BLaER1 (cell line): ENCODE measurements at regions not wholly inside any gene's neighbourhood (a gene's known extent, or its start where the extent isn't known, plus 50 kb on each side); places are given as distances from the start of the nearest gene placed in this dataset.

Experiments used
- H3K27ac ChIP-seq: shearing (Covaris generic); formaldehyde crosslinking; 2 replicates; pipeline ENCODE4 v1.8.1; 2022
- H3K27me3 ChIP-seq: shearing (Covaris generic); formaldehyde crosslinking; 2 replicates; pipeline ENCODE4 v1.8.1; 2022
- H3K36me3 ChIP-seq: shearing (Covaris generic); formaldehyde crosslinking; 2 replicates; pipeline ENCODE4 v1.8.1; 2022
- H3K4me1 ChIP-seq: shearing (Covaris generic); formaldehyde crosslinking; 2 replicates; pipeline ENCODE4 v1.8.1; 2022
- H3K4me2 ChIP-seq: shearing (Covaris generic); formaldehyde crosslinking; 2 replicates; pipeline ENCODE4 v1.8.1; 2022
- H3K4me3 ChIP-seq: shearing (Covaris generic); formaldehyde crosslinking; 2 replicates; pipeline ENCODE4 v1.8.1; 2022
- H3K9ac ChIP-seq: shearing (Covaris generic); formaldehyde crosslinking; 2 replicates; pipeline ENCODE4 v1.8.1; 2022
- H3K9me3 ChIP-seq: shearing (Covaris generic); formaldehyde crosslinking; 2 replicates; pipeline ENCODE4 v1.8.1; 2022
- H4K20me1 ChIP-seq: shearing (Covaris generic); formaldehyde crosslinking; 2 replicates; pipeline ENCODE4 v1.8.1; 2022
- Cebpa-rat ChIP-seq: shearing (Covaris generic); IDR thresholded peaks from 2 replicates; pipeline ENCODE4 v1.8.1; 2022

GRCh38 chr4:23015821-23016220 is 323.1 kb downstream of the GBA3 start:
- Histone ChIP-seq H3K4me2 (no peak overlapping the region), H3K9ac (no peak overlapping the region), H3K4me1 (no peaks in the 10 kb centered on the region), H4K20me1 (no peaks in the 10 kb centered on the region), H3K36me3 (no peaks in the 10 kb centered on the region), H3K9me3 (no peaks in the 10 kb centered on the region), H3K4me3 (no peak overlapping the region), H3K27me3 (no peaks in the 10 kb centered on the region), H3K27ac (no peak overlapping the region)
- TF ChIP-seq Cebpa-rat, result no peak

- H3K9me3 ChIP-seq, result peaks cover 11% of the 10 kb centered on the region
- H3K4me3 ChIP-seq, result no peak overlapping the region
- H3K9ac ChIP-seq, result no peak overlapping the region
- no peak overlapping the region for H3K27ac ChIP-seq
- no peaks in the 10 kb centered on the region for H3K4me1 ChIP-seq
- H3K36me3 ChIP-seq, result no peaks in the 10 kb centered on the region
- no peak overlapping the region for H3K4me2 ChIP-seq
- no peaks in the 10 kb centered on the region for H4K20me1 ChIP-seq
- no peak for TF ChIP-seq Cebpa-rat
- H3K27me3 ChIP-seq, result no peaks in the 10 kb centered on the region
These were observed 316.4 kb downstream of the GBA3 start for GRCh38 chr4:23009093-23009492.

- H3K27ac ChIP-seq, result no peak overlapping the region
- H3K4me1 ChIP-seq, result no peaks in the 10 kb centered on the region
- no peaks in the 10 kb centered on the region for H4K20me1 ChIP-seq
- no peak overlapping the region for H3K4me3 ChIP-seq
- H3K9ac ChIP-seq, result no peak overlapping the region
- no peak for TF ChIP-seq Cebpa-rat
- no peaks in the 10 kb centered on the region for H3K27me3 ChIP-seq
- H3K4me2 ChIP-seq, result no peak overlapping the region
- H3K9me3 ChIP-seq, result peaks cover 11% of the 10 kb centered on the region
- no peaks in the 10 kb centered on the region for H3K36me3 ChIP-seq
These were observed 314.0 kb downstream of the GBA3 start for GRCh38 chr4:23006756-23007155.

GRCh38 chr4:23005691-23006090 is 313.0 kb downstream of the GBA3 start:
- no peaks in the 10 kb centered on the region for H3K27me3 ChIP-seq
- H3K4me3 ChIP-seq, result no peak overlapping the region
- no peaks in the 10 kb centered on the region for H3K4me1 ChIP-seq
- no peak overlapping the region for H3K27ac ChIP-seq
- no peak overlapping the region for H3K4me2 ChIP-seq
- no peaks in the 10 kb centered on the region for H4K20me1 ChIP-seq
- no peak for TF ChIP-seq Cebpa-rat
- no peaks in the 10 kb centered on the region for H3K36me3 ChIP-seq
- H3K9me3 ChIP-seq, result peaks cover 11% of the 10 kb centered on the region
- H3K9ac ChIP-seq, result no peak overlapping the region

GRCh38 chr4:23001478-23001877 is 308.7 kb downstream of the GBA3 start:
- H3K27ac ChIP-seq, result no peak overlapping the region
- H3K4me1 ChIP-seq, result no peaks in the 10 kb centered on the region
- H3K4me3 ChIP-seq, result no peak overlapping the region
- TF ChIP-seq Cebpa-rat, result no peak
- no peak overlapping the region for H3K9ac ChIP-seq
- H4K20me1 ChIP-seq, result no peaks in the 10 kb centered on the region
- H3K36me3 ChIP-seq, result no peaks in the 10 kb centered on the region
- H3K4me2 ChIP-seq, result no peak overlapping the region
- H3K9me3 ChIP-seq, result no peaks in the 10 kb centered on the region
- no peaks in the 10 kb centered on the region for H3K27me3 ChIP-seq

GRCh38 chr4:22999419-22999818 is 306.7 kb downstream of the GBA3 start:
- Histone ChIP-seq H3K4me1 (no peaks in the 10 kb centered on the region), H3K36me3 (no peaks in the 10 kb centered on the region), H3K9ac (no peak overlapping the region), H3K4me2 (no peak overlapping the region), H4K20me1 (no peaks in the 10 kb centered on the region), H3K27ac (no peak overlapping the region), H3K9me3 (no peaks in the 10 kb centered on the region), H3K27me3 (no peaks in the 10 kb centered on the region), H3K4me3 (no peak overlapping the region)
- no peak for TF ChIP-seq Cebpa-rat

GRCh38 chr4:22997358-22998224 is 304.9 kb downstream of the GBA3 start:
- H3K9me3 ChIP-seq, result no peaks in the 10 kb centered on the region
- H3K4me2 ChIP-seq, result no peak overlapping the region
- no peak overlapping the region for H3K9ac ChIP-seq
- H3K36me3 ChIP-seq, result no peaks in the 10 kb centered on the region
- no peaks in the 10 kb centered on the region for H4K20me1 ChIP-seq
- no peak overlapping the region for H3K27ac ChIP-seq
- 0 out of 2 replicates have a peak, but pooled peaks cover 6% of the 10 kb centered on the region for H3K4me1 ChIP-seq
- H3K4me3 ChIP-seq, result no peak overlapping the region
- no peaks in the 10 kb centered on the region for H3K27me3 ChIP-seq
- no peak for TF ChIP-seq Cebpa-rat

GRCh38 chr4:22991576-22991975 is 298.8 kb downstream of the GBA3 start:
- Histone ChIP-seq H3K27me3 (no peaks in the 10 kb centered on the region), H3K4me1 (0 out of 2 replicates have a peak, but pooled peaks cover 6% of the 10 kb centered on the region), H3K36me3 (no peaks in the 10 kb centered on the region), H3K9ac (no peak overlapping the region), H3K4me3 (no peak overlapping the region), H4K20me1 (no peaks in the 10 kb centered on the region), H3K27ac (no peak overlapping the region), H3K9me3 (no peaks in the 10 kb centered on the region), H3K4me2 (no peak overlapping the region)
- TF ChIP-seq Cebpa-rat, result no peak

GRCh38 chr4:22988526-22988925 is 295.8 kb downstream of the GBA3 start:
- H3K9ac ChIP-seq, result no peak overlapping the region
- no peaks in the 10 kb centered on the region for H3K27me3 ChIP-seq
- no peak for TF ChIP-seq Cebpa-rat

GRCh38 chr4:22987870-22988269 is 295.1 kb downstream of the GBA3 start:
- H3K27me3 ChIP-seq, result no peaks in the 10 kb centered on the region
- H3K9me3 ChIP-seq, result peaks cover 6% of the 10 kb centered on the region; the same call in 1 of the 2 replicates
- no peak overlapping the region for H3K4me2 ChIP-seq
- H3K36me3 ChIP-seq, result no peaks in the 10 kb centered on the region
- H4K20me1 ChIP-seq, result no peaks in the 10 kb centered on the region
- no peak overlapping the region for H3K27ac ChIP-seq
- TF ChIP-seq Cebpa-rat, result no peak
- 0 out of 2 replicates have a peak, but pooled peaks cover 3% of the 10 kb centered on the region for H3K4me1 ChIP-seq
- H3K9ac ChIP-seq, result no peak overlapping the region
- H3K4me3 ChIP-seq, result no peak overlapping the region

More at GRCh38 chr4:22988526-22988925, 295.8 kb downstream of the GBA3 start:
- Histone ChIP-seq H3K36me3 (no peaks in the 10 kb centered on the region), H4K20me1 (no peaks in the 10 kb centered on the region), H3K4me2 (no peak overlapping the region), H3K9me3 (peaks cover 6% of the 10 kb centered on the region; the same call in 1 of the 2 replicates), H3K4me3 (no peak overlapping the region), H3K4me1 (0 out of 2 replicates have a peak, but pooled peaks cover 6% of the 10 kb centered on the region), H3K27ac (no peak overlapping the region)
